ENCODE measurements at regions not wholly inside any gene's neighbourhood (a gene's known extent, or its start where the extent isn't known, plus 50 kb on each side); places are given as distances from the start of the nearest gene placed in this dataset.

DNA sequence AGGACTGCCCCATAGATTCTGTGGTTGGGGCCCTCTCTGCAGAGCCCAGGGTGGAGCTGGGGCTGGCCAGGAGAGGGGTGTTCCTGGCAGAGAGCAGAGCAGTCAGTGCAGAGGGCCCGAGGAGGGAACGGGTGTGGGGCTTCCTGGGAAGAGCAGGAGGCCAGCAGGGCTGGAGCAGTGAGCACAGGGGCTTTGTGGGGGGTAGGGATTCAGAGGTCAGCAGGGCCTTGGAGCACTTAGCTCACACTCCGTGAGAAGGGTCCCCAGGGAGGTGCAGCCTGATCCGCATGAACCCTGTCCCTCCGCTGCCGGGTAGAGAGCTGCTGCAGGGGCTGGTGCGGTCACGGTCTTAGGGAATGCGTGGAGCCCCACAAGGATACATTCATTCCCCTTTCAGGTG lies 113.0 kb upstream of the CIBAR2 start:
- TF ChIP-seq CTCF (IDR thresholded peaks at IDR 0.05; ENCODE audit: borderline replicate concordance, extremely low read depth, low read length, poor library complexity, severe bottlenecking) (no peak), EZH2 (IDR thresholded peaks at IDR 0.05; ENCODE audit: borderline replicate concordance, low read depth, low read length, severe bottlenecking) (no peak)
